Keratinocyte (primary cell): ENCODE measurements at regions not wholly inside any gene's neighbourhood (a gene's known extent, or its start where the extent isn't known, plus 50 kb on each side); places are given as distances from the start of the nearest gene placed in this dataset.

Experiments
- DNase-seq: peaks from one replicate; pipeline ENCODE4 v3.0.0-alpha.2; 2011; ENCODE audit warnings: low read depth, missing footprints, low spot score
- FAIRE-seq: peaks from 2 replicates; lab custom pipeline; 2011; peaks lifted over from hg19 to GRCh38; lab: Jason Lieb, UNC
- H2AFZ ChIP-seq: 2 replicates; pipeline ENCODE4 v1.6.0; 2012; ENCODE audit warnings: low read length, control low read depth, inconsistent platforms; ENCODE audit not compliant: control insufficient read depth
- H3K27ac ChIP-seq: 2 replicates; pipeline ENCODE4 v1.5.1; 2011; ENCODE audit warnings: low read length; ENCODE audit not compliant: control insufficient read depth, insufficient read depth
- H3K27me3 ChIP-seq: 3 replicates; pipeline ENCODE4 v1.6.0; 2011; ENCODE audit warnings: low read length; ENCODE audit not compliant: control insufficient read depth, insufficient read depth; ENCODE audit errors: extremely low read depth
- H3K36me3 ChIP-seq, 2 experiments: 2 replicates in 1 of 2; 3 replicates in 1 of 2; pipeline ENCODE4 v1.5.1; 2011; ENCODE audit warnings: low read length in 2 of 2, mild to moderate bottlenecking in 1 of 2; ENCODE audit not compliant: control insufficient read depth in 2 of 2, insufficient read depth in 2 of 2; ENCODE audit errors: extremely low read depth in 1 of 2
- H3K4me1 ChIP-seq: 3 replicates; pipeline ENCODE4 v1.5.1; 2011; ENCODE audit warnings: low read length; ENCODE audit not compliant: control insufficient read depth, insufficient read depth; ENCODE audit errors: extremely low read depth
- H3K4me2 ChIP-seq: 3 replicates; pipeline ENCODE4 v1.6.0; 2011; ENCODE audit warnings: low read depth, low read length; ENCODE audit not compliant: control insufficient read depth, insufficient read depth; ENCODE audit errors: extremely low read depth
- H3K4me3 ChIP-seq, 3 experiments: fragments of 200-600 bp in 1 of 3; sonication (generic) in 1 of 3; 2 replicates in 2 of 3; 3 replicates in 1 of 3; pipeline ENCODE4 v1.5.1; 2011 to 2016; ENCODE audit warnings: low read length in 3 of 3, mild to moderate bottlenecking in 3 of 3, control low read depth in 2 of 3, inconsistent platforms in 1 of 3, low read depth in 1 of 3, mixed read lengths in 1 of 3, mixed run types in 1 of 3, moderate library complexity in 1 of 3; ENCODE audit not compliant: control insufficient read depth in 2 of 3, insufficient read depth in 2 of 3; ENCODE audit errors: extremely low read depth in 1 of 3
- H3K79me2 ChIP-seq: 2 replicates; pipeline ENCODE4 v1.6.0; 2012; ENCODE audit warnings: low read length; ENCODE audit not compliant: control insufficient read depth, insufficient read depth
- H3K9ac ChIP-seq: 3 replicates; pipeline ENCODE4 v1.6.0; 2011; ENCODE audit warnings: low read length; ENCODE audit not compliant: control insufficient read depth, insufficient read depth; ENCODE audit errors: extremely low read depth
- H3K9me1 ChIP-seq: 3 replicates; pipeline ENCODE4 v1.6.0; 2011; ENCODE audit warnings: low read length; ENCODE audit not compliant: control insufficient read depth, insufficient read depth; ENCODE audit errors: extremely low read depth
- H3K9me3 ChIP-seq: 2 replicates; pipeline ENCODE4 v1.5.1; 2012; ENCODE audit warnings: low read depth, low read length; ENCODE audit not compliant: control insufficient read depth
- H4K20me1 ChIP-seq: 3 replicates; pipeline ENCODE4 v1.6.0; 2011; ENCODE audit warnings: low read length; ENCODE audit not compliant: control insufficient read depth, insufficient read depth; ENCODE audit errors: extremely low read depth
- CTCF ChIP-seq, 3 experiments: IDR thresholded peaks in 1 of 3; conservative IDR thresholded peaks in 1 of 3; optimal IDR thresholded peaks in 1 of 3; 2 replicates in 2 of 3; 3 replicates in 1 of 3; pipeline versions ENCODE3 to v1.5.1; 2011; ENCODE audit warnings: low read length in 3 of 3, mild to moderate bottlenecking in 3 of 3, moderate library complexity in 2 of 3, control low read depth in 1 of 3, inconsistent platforms in 1 of 3; ENCODE audit not compliant: insufficient read depth in 2 of 3; ENCODE audit errors: extremely low read depth in 1 of 3
- EZH2 ChIP-seq: IDR thresholded peaks from one replicate; pipeline ENCODE4 v1.6.1; 2012; ENCODE audit warnings: inconsistent platforms, mild to moderate bottlenecking, low read length, moderate library complexity
- dilution Hi-C: fragments of 300-500 bp; cut with MboI; formaldehyde crosslinking; loops from one replicate; pipeline ENCODE4 v1.7.0; 2020; ENCODE audit warnings: low sequenced_read_pairs; ENCODE audit not compliant: extremely low pct_ligation_motif_present

DNA sequence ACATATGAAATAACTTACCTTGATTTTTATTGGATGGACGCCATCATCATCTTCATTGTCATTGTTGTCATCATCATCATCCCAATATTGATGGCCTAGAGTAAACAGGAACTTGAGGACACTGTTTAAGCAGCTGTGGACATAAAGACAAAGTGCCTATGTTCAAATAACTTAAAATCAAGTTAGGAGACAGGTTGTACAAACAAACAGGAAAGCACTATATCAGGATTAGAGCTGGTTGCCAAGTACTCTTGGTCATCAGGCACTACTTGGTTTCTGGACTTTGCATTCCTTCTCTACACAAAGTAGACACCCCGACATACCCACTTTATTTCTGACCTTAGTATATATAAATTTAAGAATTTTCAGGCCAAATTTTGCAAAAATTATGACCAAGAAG lies 608.6 kb downstream of the KLHL13 start:
- Histone ChIP-seq H3K9me3 (no peaks in the 10 kb centered on the region), H3K9ac (no peak overlapping the region), H3K9me1 (no peaks in the 10 kb centered on the region), H3K4me2 (no peak overlapping the region), H3K79me2 (no peaks in the 10 kb centered on the region), H3K4me3 (no peak overlapping the region), H3K36me3 (no peaks in the 10 kb centered on the region), H3K27ac (no peak overlapping the region), H3K27me3 (no peaks in the 10 kb centered on the region), H4K20me1 (no peaks in the 10 kb centered on the region), H2AFZ (no peak overlapping the region), H3K4me1 (no peaks in the 10 kb centered on the region)
- FAIRE-seq: no peak
- no peak for TF ChIP-seq EZH2
- no peak for TF ChIP-seq CTCF (optimal IDR thresholded peaks at IDR 0.05 in 1 of 3, IDR thresholded peaks at IDR 0.05 in 1 of 3, conservative IDR thresholded peaks at IDR 0.05 in 1 of 3; ENCODE audit: extremely low read depth in 1 of 3, insufficient read depth in 2 of 3, low read length in 3 of 3)
- dilution Hi-C loops: no loop called here
- no peak for DNase-seq

DNA sequence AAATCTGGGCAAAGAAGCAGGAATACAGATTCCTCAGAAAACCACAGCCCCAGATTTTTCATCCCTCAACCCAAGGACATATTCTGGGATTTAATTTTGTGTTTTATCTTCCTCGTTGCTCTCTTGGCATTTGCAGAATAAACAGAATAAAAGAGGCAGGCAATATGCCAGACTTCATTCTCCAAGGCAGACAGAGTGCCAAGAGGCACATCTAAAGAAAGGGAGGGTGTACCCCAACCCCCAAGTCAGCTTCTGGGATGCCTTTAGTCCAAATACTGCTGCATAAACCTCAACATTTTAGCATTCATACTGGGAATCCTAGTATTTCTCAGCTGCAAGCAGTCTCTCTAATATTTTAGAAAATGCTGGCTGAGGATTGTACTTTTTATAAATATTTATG lies 629.2 kb downstream of the KLHL13 start:
- dilution Hi-C loops: no loop called here
- Histone ChIP-seq H3K79me2 (no peaks in the 10 kb centered on the region), H2AFZ (no peak overlapping the region), H4K20me1 (no peaks in the 10 kb centered on the region), H3K4me1 (no peaks in the 10 kb centered on the region), H3K36me3 (no peaks in the 10 kb centered on the region), H3K9me3 (no peaks in the 10 kb centered on the region), H3K4me3 (no peak overlapping the region), H3K9me1 (no peaks in the 10 kb centered on the region), H3K4me2 (no peak overlapping the region), H3K27ac (no peak overlapping the region), H3K9ac (no peak overlapping the region), H3K27me3 (no peaks in the 10 kb centered on the region)
- TF ChIP-seq EZH2 (no peak), CTCF (optimal IDR thresholded peaks at IDR 0.05 in 1 of 3, IDR thresholded peaks at IDR 0.05 in 1 of 3, conservative IDR thresholded peaks at IDR 0.05 in 1 of 3; ENCODE audit: extremely low read depth in 1 of 3, insufficient read depth in 2 of 3, low read length in 3 of 3) (no peak)
- DNase-seq: no peak
- no peak for FAIRE-seq
